ENCODE measurements at regions not wholly inside any gene's neighbourhood (a gene's known extent, or its start where the extent isn't known, plus 50 kb on each side); places are given as distances from the start of the nearest gene placed in this dataset.

- H2AFZ ChIP-seq (ENCODE audit: low read depth, low read length, severe bottlenecking) = no peak overlapping the region
- H3K9me2 ChIP-seq (replicated peaks; ENCODE audit: insufficient read depth, low read length) = no peaks in the 10 kb centered on the region
- H4K20me1 ChIP-seq (ENCODE audit: low read depth, low read length) = no peaks in the 10 kb centered on the region
- no peaks in the 10 kb centered on the region for H3F3A ChIP-seq (ENCODE audit: insufficient read depth)
- H3K27me3 ChIP-seq (ENCODE audit: low read length) = no peaks in the 10 kb centered on the region
- no peak overlapping the region for H3K9ac ChIP-seq (ENCODE audit: low read length)
- TF ChIP-seq EZH2phosphoT487 (conservative IDR thresholded peaks at IDR 0.05; ENCODE audit: low read length) (no peak), CTCF (IDR thresholded peaks at IDR 0.05; ENCODE audit: insufficient read depth, low read length, poor library complexity, severe bottlenecking) (no peak)
- H3K9me3 ChIP-seq (ENCODE audit: insufficient read depth, low read length) = no peaks in the 10 kb centered on the region
- H3K4me2 ChIP-seq (ENCODE audit: low read depth, low read length, poor library complexity, severe bottlenecking) = no peak overlapping the region
- no peak overlapping the region for H3K4me3 ChIP-seq (ENCODE audit: insufficient read depth, low read length, poor library complexity, severe bottlenecking)
- H3K27ac ChIP-seq (ENCODE audit: low read depth, low read length) = no peak overlapping the region
- no peaks in the 10 kb centered on the region for H3K36me3 ChIP-seq (ENCODE audit: low read length)
- H3K79me2 ChIP-seq (ENCODE audit: insufficient read depth, low read length) = no peaks in the 10 kb centered on the region
These were observed 409.4 kb downstream of the REEP3 start for GRCh38 chr10:63930584-63930983.

GRCh38 chr10:63935705-63936104 is 414.5 kb downstream of the REEP3 start:
- no peak overlapping the region for H3K9ac ChIP-seq (ENCODE audit: low read length)
- no peak overlapping the region for H3K4me2 ChIP-seq (ENCODE audit: low read depth, low read length, poor library complexity, severe bottlenecking)
- no peaks in the 10 kb centered on the region for H3K9me2 ChIP-seq (replicated peaks; ENCODE audit: insufficient read depth, low read length)

GRCh38 chr10:63940277-63940922 is 419.2 kb downstream of the REEP3 start:
- no peak overlapping the region for H3K4me3 ChIP-seq (ENCODE audit: insufficient read depth, low read length, poor library complexity, severe bottlenecking)
- H2AFZ ChIP-seq (ENCODE audit: low read depth, low read length, severe bottlenecking) = no peak overlapping the region
- H3K9ac ChIP-seq (ENCODE audit: low read length) = no peak overlapping the region
- no peaks in the 10 kb centered on the region for H3K27me3 ChIP-seq (ENCODE audit: low read length)
- H3K9me2 ChIP-seq (replicated peaks; ENCODE audit: insufficient read depth, low read length) = no peaks in the 10 kb centered on the region
- H3K36me3 ChIP-seq (ENCODE audit: low read length) = no peaks in the 10 kb centered on the region
- TF ChIP-seq EZH2phosphoT487 (conservative IDR thresholded peaks at IDR 0.05; ENCODE audit: low read length) (no peak), CTCF (IDR thresholded peaks at IDR 0.05; ENCODE audit: insufficient read depth, low read length, poor library complexity, severe bottlenecking) (no peak)
- H4K20me1 ChIP-seq (ENCODE audit: low read depth, low read length) = no peaks in the 10 kb centered on the region
- no peaks in the 10 kb centered on the region for H3K79me2 ChIP-seq (ENCODE audit: insufficient read depth, low read length)
- H3K27ac ChIP-seq (ENCODE audit: low read depth, low read length) = no peak overlapping the region
- no peaks in the 10 kb centered on the region for H3F3A ChIP-seq (ENCODE audit: insufficient read depth)
- no peaks in the 10 kb centered on the region for H3K9me3 ChIP-seq (ENCODE audit: insufficient read depth, low read length)
- no peak overlapping the region for H3K4me2 ChIP-seq (ENCODE audit: low read depth, low read length, poor library complexity, severe bottlenecking)

More at GRCh38 chr10:63935705-63936104, 414.5 kb downstream of the REEP3 start:
- Histone ChIP-seq H3K4me3 (ENCODE audit: insufficient read depth, low read length, poor library complexity, severe bottlenecking) (no peak overlapping the region), H3K9me3 (ENCODE audit: insufficient read depth, low read length) (no peaks in the 10 kb centered on the region), H3K79me2 (ENCODE audit: insufficient read depth, low read length) (no peaks in the 10 kb centered on the region), H3F3A (ENCODE audit: insufficient read depth) (no peaks in the 10 kb centered on the region), H2AFZ (ENCODE audit: low read depth, low read length, severe bottlenecking) (no peak overlapping the region), H3K36me3 (ENCODE audit: low read length) (no peaks in the 10 kb centered on the region), H3K27me3 (ENCODE audit: low read length) (no peaks in the 10 kb centered on the region), H3K27ac (ENCODE audit: low read depth, low read length) (no peak overlapping the region), H4K20me1 (ENCODE audit: low read depth, low read length) (no peaks in the 10 kb centered on the region)
- TF ChIP-seq CTCF (IDR thresholded peaks at IDR 0.05; ENCODE audit: insufficient read depth, low read length, poor library complexity, severe bottlenecking) (no peak), EZH2phosphoT487 (conservative IDR thresholded peaks at IDR 0.05; ENCODE audit: low read length) (no peak)
